SK-N-DZ (cell line): ENCODE measurements at regions not wholly inside any gene's neighbourhood (a gene's known extent, or its start where the extent isn't known, plus 50 kb on each side); places are given as distances from the start of the nearest gene placed in this dataset.

Experiments
- DNase-seq: peaks from one replicate; pipeline ENCODE4 v3.0.0-alpha.2; 2015; ENCODE audit warnings: low spot score

DNA sequence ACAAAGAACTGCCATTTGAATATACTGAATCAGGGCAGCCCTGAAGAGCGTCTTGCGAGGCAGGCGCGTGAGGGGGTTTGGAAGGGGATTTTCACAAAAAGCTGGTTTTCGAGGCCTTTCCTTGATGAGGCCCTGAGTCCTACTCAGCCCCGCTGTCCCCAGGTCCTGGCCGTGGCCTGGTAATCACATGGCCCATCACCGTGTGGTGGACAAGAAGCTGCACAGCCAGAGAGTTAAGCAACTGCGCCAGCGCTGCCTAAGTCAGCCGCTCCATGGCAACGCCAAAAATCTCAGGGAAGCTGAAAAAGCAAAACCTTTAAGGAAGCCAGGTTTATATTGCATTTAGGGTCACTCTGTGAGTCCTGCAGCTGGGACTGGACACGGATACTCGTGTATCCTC is 341.2 kb upstream of the MYT1L start:
- no peak for DNase-seq

DNA sequence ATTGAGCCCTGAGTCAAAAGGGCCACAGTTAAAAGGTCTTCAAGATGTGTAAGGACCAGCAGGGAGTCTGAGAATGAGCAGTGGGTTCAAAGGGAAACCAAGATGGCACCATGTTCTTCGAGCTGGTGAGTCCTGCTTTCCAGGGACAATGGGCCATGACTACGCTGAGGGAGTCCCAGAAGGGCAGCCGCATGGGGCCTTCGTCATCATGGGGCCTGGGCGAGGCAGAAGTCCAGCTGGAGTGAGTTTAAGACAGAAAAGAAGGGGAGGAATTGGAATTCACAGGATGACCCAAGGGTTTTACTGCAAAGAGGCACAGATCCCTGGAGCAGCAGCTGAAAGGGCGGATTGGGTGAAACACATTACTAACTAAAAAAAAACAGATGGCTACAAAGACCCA is 340.8 kb upstream of the MYT1L start:
- no peak for DNase-seq

DNA sequence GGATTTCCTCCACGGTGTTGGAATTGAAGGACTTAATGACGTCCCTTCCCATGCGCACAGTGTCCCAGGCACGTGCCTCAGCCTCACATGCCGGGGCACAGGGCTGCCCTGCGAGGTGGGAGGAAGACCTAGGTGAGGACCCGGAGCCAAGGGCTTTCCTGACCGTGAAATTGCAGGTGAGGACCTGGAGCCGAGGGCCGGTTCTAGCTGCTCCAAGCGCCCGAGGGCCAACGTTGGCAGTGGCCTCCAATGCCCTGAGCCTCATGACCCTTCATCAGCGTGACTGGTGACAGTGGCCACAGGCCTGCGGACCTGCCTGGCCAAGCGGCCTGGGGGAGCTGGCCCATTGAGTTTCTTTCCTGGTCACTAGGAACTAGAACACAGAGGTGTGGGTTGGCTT is 338.2 kb upstream of the MYT1L start:
- DNase-seq = no peak

DNA sequence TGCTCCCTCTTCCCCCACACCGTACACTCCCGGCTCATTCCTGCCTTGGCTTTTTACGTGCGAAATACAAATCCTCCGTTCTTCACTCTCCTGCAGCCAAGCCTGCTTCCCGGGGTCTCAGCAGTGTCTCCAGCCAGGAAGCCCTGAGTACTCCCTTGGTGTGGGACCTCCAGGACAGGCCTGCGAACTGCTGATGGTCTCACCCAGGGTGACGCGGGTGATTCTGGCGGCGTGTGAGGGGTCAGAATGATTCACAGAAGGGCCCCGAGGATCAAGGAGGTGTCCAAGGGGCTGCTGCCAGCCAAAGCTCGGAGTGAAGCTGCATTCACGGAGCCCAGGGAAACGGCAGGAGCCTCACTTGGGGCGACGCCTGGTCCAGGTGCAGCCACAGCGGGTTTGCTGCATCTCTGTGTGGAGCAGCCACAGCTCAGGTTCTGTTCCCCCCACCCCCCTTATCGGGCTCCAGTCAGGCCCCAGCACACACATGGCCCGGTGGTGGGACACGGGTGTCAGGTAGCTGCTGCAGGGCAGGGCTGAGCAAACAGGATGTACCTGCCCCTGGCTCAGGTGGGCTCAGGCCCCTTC is 337.7 kb upstream of the MYT1L start:
- no peak for DNase-seq

DNA sequence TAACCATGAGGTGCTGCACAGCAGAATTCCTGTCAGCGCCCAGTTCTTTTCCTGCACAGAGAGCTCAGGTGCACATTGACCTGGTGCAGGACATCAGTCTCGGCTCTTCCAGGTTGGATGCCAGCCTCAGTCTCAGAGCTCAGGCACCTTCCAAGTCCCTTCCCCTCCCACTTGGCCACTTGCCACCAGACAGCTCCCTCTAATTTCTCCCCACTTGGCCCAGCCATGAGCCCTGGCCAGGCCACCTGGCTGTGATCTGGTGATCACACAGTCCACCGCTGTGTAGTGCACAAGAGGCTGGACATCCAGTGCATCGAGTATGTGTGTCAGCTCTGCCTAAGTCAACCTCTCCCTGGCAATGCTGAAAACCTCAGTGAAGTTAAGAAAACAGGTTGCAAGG is 336.6 kb upstream of the MYT1L start:
- DNase-seq = no peak

DNA sequence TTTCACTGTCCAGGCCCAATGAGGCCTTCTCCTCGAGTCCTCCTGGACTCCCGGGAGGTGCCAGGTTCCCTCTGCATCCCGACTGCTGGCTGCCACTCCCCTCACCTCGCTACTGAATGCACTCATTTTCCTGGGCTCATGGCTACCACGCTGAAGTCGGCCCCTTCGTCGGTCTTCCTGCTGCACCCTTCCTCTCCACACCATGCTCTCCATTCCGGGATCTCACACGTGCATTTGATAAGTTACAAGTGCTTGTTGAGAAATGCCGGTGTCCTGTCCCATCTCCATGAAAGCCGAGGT is 334.7 kb upstream of the MYT1L start:
- DNase-seq = no peak

DNA sequence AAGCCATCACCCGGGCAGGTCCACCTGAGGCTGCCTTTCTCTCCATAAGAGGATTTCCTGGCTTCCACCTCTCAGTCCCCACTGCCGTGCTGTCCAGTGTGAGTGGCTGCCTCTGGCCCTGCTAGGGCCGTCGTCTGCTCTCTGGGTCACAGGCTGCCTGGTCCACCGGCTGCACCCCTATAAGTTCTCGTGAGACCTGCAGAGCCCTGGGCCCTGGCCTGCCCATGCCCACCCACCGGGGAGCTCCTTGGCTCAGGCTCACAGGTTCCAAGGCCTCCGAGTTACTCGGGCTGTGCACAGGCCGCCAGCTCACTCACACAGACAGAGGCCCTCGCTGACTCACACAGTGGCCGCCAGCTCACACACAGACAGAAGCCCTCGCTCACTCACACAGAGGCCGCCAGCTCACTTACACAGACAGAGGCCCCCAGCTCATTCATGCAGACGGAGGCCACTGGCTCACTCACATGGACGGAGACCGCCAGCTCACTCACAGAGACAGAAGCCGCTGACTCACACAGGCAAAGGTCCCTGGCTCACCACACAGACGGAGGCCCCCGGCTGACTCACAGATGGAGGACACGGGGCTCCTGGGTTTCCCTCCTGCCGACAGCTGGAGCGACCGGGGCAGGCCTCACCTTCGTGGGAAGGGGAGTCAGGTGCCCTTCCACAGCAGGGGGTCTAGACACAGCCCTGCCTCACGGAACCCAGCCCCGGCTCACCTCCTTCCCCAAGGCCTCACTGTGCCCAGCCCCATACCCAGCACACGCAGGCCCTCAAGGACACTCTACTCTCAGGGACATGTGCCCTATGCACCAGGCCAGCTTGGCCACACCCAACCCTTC is 334.1 kb upstream of the MYT1L start:
- peak; percentile 25 for DNase-seq

DNA sequence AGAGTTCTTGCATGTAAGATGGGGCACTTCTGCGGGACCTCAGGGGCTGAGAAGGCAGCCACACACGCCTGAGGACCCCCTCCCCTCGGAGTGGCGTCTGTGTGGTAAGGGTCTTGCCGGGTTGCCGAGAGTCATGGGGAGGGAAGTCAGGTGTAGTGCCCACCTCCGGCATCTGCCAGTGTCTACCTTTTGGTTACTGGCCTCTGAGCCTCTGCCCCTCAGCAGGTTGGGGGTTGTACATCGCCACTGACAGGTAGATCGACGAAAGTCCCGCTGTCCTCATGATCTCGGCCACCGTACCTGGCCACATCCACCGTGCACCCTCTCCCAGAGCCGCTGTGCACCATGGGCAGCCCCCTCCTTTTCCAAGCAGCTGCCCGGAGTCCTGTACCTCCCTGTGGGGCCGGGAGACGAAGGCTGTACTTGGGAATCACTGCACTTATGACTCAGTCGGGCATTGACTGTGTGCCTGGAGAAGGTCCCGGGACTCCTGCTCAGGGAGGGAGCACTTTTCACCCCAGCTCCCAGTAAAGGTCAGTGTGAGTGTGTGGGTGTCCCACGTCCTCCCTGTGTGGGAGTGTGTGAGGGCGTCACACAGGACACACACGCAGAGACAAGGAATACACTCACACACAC is 332.4 kb upstream of the MYT1L start:
- no peak for DNase-seq

DNA sequence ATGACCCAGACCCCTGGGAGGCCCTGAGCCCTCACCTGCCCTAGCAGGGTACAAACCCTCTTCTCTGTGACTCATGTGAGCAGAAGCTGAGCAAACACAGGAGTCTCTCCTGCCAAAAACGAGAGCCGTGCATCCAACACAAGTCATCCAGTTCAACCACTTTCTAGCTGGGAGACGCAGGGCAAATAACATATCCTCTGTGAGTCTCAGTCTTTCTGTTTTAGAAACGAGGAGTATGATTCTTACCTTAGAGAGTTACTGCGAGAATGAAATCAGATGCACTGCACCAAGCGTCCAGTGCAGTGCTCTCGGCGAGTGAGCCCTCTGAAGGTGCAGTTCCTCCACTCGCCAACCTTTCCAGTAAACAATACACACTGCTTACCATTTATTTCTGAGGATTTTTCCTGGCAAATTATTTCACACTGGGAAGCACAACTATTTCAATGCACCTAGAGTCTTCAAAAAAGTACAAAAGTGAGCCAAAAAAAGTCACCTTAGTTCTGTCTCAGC is 331.8 kb upstream of the MYT1L start:
- DNase-seq = peak; percentile 21

DNA sequence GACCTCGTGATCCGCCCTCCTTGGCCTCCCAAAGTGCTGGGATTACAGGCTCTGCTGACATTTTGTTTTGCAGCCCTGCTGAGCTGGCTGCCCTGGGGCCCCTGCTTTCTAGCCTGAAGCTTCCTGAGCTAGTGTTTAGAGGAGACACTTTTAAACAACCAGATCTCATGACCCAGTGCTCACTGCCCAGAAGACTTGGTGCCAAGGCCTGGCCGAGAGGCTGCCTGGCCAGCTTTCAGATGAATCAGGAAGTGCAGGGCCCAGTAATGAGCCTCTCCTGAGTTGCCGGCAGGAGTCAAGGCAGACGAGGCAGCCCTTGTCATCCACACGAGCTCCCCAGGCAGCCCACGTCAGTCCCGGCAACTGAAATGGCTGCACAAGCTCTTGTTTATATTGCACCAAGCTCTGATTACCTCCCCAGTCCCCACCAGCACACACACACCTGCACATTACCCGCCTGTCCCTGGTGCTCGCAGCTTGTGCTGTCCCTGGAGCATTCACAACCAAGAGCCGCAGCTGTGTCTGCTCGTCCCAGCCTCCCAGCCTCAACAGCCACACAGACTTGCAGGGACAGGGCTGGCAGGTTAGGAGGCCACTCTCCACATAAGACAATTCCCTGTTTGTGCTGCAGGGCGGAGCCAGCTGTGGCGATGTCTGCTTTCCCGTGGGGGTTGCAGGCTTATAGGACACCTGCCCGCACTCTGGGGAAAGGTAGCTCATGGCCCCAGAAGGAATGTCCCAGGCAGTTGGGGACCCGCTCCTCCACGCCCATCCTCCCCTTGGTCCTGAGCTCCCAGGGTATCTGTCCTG is 331.2 kb upstream of the MYT1L start:
- peak; percentile 41 for DNase-seq

DNA sequence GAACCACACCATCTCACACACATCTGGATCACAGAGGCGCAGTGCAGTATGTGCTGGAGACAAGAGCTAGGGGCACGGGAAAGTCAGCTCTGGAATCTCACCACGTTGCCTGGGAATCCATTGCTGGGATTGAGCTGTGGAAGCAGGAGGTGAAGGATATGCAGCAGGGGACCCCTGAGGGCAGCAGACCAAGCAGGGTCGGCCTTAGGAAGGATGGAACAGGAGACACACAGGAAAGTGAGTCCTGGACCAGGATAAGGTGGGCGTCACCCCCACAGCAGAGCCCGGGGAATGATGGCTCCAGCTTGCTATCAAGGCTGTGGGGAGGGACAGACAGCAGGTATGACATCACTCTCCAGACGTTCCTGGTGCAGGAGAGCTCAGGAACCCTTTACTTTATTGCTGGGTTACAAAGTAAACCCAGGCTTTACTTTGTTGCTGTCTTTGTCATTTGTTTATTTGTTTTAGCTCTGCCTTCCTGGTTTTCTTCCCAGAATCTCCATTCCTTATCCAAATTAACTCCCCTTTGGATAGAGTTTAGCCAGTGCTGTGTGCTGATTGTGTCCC is 329.8 kb upstream of the MYT1L start:
- DNase-seq = no peak

DNA sequence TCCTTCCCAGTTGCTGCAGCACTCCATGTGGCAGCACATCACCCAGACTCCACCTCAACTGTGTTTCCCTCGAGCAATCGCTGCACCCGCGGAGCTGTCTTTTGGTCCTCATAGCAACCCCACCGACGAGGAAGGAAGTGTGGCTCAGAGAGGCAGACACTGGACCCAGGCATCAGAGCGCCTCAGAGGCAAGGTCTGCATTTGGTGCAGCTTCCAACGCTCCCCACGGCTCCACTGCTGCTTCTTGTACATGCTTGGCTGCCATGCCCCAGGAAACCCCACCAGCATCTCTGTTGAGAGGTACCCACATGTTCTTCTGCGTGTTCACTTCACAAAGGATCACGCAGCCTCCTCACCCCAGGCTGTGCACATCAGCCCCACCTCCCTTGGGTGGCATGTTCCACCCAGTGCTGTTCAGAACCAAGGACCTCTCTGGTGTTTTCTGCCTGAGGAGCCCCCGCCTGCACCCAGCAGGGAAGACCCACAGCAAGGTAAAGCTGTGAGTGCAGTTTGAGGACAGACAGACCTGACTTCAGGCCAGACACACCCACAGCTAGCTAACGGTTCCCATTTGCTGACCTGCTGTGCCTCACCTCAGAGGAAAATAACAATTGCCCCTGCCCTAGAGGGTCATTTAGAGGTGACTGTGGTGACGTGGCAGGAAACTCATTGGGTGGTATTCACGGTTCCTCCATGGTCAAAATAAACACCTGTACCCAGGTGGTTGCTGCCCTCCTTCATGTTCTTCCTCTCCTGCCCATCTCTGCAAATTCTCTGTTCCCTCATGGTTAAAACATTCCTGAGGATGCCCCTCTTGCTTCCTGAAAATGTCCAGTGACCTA is 326.3 kb upstream of the MYT1L start:
- DNase-seq = no peak

DNA sequence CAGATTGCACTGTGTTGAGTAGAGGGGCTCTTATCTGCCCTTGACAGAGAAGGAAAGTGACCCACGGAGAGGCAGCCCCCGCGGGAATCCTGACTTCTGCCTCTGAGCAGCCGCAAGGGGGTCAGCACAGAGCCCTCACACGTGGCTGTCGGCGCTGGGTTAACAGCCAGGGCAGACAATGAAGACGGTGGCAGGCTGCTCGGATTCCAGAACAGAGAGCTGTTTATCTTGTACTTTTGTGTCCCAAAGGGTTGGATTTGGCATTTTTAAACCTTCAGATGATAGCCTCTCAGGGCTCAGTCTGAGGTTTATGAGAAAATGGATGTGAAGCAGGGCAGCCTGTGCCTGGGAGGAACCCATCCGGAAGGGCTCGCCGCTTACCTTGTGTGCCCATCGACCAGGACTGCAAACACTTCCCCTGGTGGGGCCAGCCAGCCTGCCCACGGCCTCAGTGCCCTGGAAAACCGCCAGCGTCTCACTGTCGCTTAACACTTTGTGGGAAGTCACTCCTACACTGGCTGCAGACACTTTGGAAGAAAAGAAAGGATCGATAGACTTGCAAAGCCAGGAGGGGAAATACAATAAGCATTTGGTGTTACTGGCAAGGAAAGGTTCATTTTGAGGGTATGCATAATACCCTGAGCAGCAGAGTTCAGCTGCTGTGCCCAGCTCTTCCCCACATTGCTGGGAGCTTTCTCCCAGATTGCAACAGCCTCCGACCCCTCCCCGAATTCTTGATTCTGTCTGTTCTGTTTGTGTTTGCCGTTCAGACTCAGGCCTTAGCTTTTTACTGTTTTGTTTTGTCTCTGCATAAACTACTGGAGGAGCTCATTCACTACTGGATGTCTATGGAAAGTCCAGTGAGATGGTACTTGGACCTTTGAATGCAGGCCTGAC is 325.3 kb upstream of the MYT1L start:
- peak; percentile 37 for DNase-seq

DNA sequence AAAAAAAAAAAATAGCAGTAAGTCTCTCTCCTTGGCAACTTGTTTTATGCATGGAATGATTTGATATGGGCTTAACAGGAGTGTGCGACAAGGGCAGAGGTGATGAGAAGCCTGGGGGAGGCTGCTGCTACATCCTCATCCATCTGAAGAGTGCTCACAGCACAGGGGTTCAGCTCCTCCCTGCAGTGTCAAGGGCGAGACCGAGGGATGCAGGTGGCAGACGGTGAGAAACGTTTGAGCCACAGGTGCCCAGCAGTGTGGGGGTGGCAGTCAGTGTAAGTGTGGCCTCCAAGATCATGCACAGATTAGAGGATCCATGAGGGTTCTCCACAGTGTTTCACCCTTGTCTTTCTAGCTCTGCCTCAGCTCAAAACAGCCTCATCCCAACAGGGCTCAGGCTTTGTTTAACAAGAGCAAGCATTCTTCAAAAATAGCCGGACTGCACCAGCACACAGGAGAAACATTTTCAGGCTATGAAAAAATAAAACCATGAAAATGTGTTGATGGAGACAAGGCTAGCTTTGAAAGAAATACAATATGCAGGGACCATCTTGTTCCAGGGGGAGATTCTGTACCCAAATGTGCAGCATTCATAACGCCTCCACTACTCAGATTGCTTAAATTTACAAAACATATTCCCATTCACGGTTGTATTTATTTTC is 324.5 kb upstream of the MYT1L start:
- DNase-seq = no peak

DNA sequence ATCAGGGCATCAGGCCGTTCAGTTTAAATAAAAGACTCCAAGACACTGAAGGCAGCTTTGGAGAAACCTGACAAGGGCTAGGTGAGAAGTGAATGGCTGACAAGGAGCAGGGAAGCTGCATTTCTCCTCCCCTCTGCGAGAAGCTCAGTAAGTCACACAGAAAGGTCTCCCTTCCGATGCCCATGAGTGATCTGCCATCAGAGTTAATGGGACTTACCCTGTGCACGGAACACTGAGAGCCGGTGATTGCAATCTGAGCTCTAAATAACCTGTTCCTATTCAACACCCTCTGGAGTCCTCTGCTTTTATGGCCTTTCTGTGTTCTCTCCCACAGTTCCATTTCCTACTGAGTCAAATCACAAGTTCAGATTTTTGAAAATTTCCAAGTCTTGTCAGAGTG is 322.2 kb upstream of the MYT1L start:
- no peak for DNase-seq

DNA sequence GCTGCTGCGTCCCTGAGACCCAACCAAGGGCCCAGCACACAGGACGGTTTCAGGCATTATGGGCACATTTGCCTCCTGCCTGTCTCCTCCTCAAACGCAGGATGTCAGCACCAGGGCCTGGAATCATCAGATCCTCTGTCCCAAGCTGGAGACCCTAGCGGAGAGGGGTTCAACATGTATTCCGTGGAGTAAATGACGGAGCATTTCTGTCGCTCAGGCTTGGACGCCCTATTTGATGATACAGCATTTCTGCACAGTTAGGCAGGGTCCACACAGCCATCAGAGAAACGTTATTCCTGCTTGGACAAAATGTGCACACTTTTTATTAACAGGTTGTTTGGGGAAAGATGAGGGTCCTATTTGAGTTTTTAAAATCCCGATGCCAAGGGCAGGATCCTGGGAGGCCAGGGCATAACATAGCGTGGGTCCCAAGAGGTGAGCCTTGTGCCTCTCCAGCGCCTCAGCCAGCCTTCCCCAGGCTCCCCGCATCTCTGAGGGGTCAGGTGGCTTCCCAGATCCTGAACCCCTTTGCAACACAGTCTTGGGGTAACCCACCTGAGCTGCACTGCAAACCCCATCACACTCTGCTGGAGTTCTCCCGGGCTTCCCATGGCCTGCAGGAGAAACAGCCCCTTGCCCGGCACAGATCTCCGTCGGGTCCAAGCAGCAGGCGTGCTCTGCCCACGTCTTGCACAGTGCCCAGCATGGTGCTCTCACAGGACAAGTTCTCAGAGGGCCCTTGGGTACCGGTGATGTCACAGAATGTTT is 319.7 kb upstream of the MYT1L start:
- no peak for DNase-seq

DNA sequence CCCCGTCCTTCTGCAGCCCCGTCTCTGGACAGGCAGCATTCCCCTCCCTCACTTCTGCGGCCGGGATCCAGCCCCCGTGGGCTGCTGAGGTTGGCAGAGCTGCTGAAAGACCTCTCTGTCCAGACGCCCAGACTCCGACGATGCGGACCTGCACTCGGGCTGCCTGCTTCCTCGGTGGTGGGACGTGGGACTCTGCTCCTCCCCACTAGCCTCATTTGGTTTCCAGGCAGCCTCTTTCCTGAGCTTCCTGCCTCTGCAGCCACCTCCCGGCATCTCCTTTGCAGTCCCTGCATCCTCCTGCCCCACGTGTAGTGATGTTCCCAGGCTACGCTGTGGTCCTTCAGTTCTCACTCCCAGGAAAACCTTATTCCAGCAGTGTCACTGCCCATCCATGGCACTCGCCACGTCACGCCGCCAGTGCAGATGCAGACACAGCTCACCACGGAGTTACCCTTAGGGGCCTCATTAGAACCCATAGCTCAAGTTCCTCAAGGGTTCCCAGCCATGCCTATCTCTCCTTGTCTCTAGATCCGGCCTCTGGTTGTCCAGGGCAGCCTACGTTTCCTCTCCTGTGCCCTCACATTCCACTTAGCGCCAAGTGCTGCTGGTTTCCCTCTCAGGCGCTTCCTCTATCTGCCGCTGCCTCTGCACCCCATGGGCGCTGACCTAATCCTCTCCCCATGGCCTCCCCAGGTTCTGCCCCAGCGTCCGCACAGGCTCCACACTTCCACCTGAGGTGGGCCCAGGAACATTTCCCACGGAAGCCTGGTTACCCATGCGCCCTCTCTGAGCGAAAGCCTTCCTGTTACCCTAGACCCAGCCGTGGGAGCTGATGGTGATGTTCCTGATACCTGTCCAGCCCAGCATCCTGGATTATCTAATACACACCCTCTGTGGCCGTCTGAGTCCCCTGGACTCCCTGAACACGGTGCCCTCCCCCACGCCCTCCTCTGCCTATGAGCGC is 318.3 kb upstream of the MYT1L start:
- DNase-seq = no peak
